Loucy (cell line): ENCODE measurements at regions not wholly inside any gene's neighbourhood (a gene's known extent, or its start where the extent isn't known, plus 50 kb on each side); places are given as distances from the start of the nearest gene placed in this dataset.

Source experiments
- CTCF ChIP-seq: fragments of 200-600 bp; sonication (generic); conservative IDR thresholded peaks from 2 replicates; pipeline ENCODE4 v1.5.1; 2014; ENCODE audit warnings: mild to moderate bottlenecking, antibody characterized with exemption, low read length
- EZH2phosphoT487 ChIP-seq: fragments of 200-600 bp; IDR thresholded peaks from 2 replicates; pipeline ENCODE4 v1.6.1; 2018; ENCODE audit warnings: antibody characterized with exemption, mild to moderate bottlenecking, moderate library complexity, borderline replicate concordance

- no peak for TF ChIP-seq CTCF
- TF ChIP-seq EZH2phosphoT487 = no peak
These were observed 83.2 kb downstream of the PHAX start for GRCh38 chr5:126683912-126684311.
